Tibial nerve (tissue), 4 donors: ENCODE measurements at regions not wholly inside any gene's neighbourhood (a gene's known extent, or its start where the extent isn't known, plus 50 kb on each side); places are given as distances from the start of the nearest gene placed in this dataset.

Experiments used
- DNase-seq, 2 donors: peaks; one replicate each; pipeline ENCODE4 v3.0.0-alpha.2; 2019; ENCODE audit warnings: low spot score in 2 of 2
- H3K27ac ChIP-seq, 4 donors: fragments of 200-600 bp; sonication (generic) in 3 of 4; one replicate each; pipeline ENCODE4 v1.5.1; 2017 to 2019; ENCODE audit warnings: mild to moderate bottlenecking in 1 of 4
- H3K27me3 ChIP-seq, 2 donors: fragments of 200-600 bp; sonication (generic) in 1 of 2; one replicate each; pipeline versions ENCODE4 v1.5.1 to v1.6.0; 2017 to 2019
- H3K36me3 ChIP-seq, 3 donors: fragments of 200-600 bp; sonication (generic); one replicate each; pipeline ENCODE4 v1.5.1; 2018 to 2019
- H3K4me1 ChIP-seq, 4 donors: fragments of 200-600 bp; sonication (generic) in 3 of 4; one replicate each; pipeline ENCODE4 v1.5.1; 2017 to 2019
- H3K4me3 ChIP-seq, 4 donors: fragments of 200-600 bp; sonication (generic) in 3 of 4; one replicate each; pipeline ENCODE4 v1.5.1; 2017 to 2019; ENCODE audit warnings: mild to moderate bottlenecking in 1 of 4, moderate library complexity in 1 of 4
- H3K9me3 ChIP-seq, 4 donors: fragments of 200-600 bp; sonication (generic) in 3 of 4; one replicate each; pipeline ENCODE4 v1.5.1; 2017 to 2019
- EP300 ChIP-seq, 2 donors: sonication (generic); formaldehyde crosslinking; IDR thresholded peaks; one replicate each; pipeline ENCODE4 v1.6.1; 2017; ENCODE audit warnings: antibody characterized with exemption in 2 of 2, mild to moderate bottlenecking in 1 of 2
- POLR2A ChIP-seq, 2 donors: fragments of 450-650 bp; IDR thresholded peaks; one replicate each; pipeline ENCODE4 v1.6.1; 2017; ENCODE audit warnings: antibody characterized with exemption in 2 of 2, mild to moderate bottlenecking in 2 of 2, moderate library complexity in 2 of 2
- WGBS, 2 donors: methylation state at CpG; one replicate each; pipeline ENCODE4 v1.1.5; 2018; 5-methylcytosine and 5-hydroxymethylcytosine counted together
- TF ChIP-seq, protein P1 (sequence below), 5 experiments: fragments of 200-600 bp in 3 of 5; fragments of 450-650 bp in 2 of 5; sonication (generic) in 3 of 5; IDR thresholded peaks; one replicate each; pipeline ENCODE4 v1.5.1; 2016 to 2019; ENCODE audit warnings: antibody characterized with exemption in 5 of 5, mild to moderate bottlenecking in 3 of 5, moderate library complexity in 2 of 5

DNA sequence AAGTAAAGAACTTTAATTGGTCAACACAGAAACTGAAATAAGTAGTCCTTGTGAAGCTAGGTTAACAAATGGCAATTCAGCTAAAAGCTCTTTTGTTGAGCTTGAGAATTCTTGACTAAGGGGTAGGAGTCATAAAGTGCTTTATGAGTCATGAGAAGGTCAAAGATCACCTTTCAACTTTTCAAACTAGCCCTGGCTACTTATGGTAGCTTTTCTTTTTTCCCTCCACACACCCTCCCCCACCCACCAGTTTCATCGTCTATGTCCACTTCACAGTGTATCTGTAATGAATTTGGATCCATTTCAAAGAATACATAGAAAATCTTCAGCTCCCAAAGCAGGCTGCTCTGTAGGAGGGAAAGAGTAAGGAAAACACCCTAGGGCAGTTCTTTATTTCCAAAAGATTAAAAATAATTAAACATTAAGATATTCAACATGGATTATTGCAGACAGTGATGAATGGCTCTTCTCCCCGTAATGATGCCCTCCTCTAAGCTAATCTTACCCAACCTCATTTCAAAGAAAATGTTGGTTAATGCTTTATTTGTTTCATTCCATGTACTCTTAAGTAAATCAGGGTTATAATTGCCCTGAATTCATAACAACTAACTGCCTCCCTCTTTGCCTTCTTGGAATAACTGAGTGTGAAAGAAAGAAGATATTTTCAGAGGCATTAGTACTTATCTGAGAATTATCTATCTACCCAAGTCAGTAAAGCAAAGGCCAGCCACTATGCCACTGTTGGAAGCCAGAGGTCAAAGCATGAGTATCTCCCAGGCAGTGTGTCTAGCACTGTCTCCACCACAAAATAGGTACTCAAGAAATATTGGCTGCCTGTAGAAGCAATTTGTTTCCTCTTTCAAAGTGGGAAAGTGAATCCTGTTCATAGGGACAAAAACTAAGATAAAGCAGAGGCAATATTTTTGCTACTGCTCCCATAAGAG is 290.6 kb downstream of the PIK3R1 start:
- no peak for DNase-seq
- Histone ChIP-seq H3K4me3 (no peak overlapping the region), H3K36me3 (no peaks in the 10 kb centered on the region), H3K9me3 (no peaks in the 10 kb centered on the region), H3K4me1 (peaks cover 0 to 8% (median 3%) of the 10 kb centered on the region in 4 donors), H3K27ac (no peak overlapping the region), H3K27me3 (no peaks in the 10 kb centered on the region)
- WGBS, 2 donors = 22 to 28% methylated on average over 2 of the region's 2 CpGs
- no peak for TF ChIP-seq POLR2A (IDR thresholded peaks at IDR 0.05)
- TF ChIP-seq EP300 (IDR thresholded peaks at IDR 0.05) = no peak
- TF ChIP-seq, protein P1, sequence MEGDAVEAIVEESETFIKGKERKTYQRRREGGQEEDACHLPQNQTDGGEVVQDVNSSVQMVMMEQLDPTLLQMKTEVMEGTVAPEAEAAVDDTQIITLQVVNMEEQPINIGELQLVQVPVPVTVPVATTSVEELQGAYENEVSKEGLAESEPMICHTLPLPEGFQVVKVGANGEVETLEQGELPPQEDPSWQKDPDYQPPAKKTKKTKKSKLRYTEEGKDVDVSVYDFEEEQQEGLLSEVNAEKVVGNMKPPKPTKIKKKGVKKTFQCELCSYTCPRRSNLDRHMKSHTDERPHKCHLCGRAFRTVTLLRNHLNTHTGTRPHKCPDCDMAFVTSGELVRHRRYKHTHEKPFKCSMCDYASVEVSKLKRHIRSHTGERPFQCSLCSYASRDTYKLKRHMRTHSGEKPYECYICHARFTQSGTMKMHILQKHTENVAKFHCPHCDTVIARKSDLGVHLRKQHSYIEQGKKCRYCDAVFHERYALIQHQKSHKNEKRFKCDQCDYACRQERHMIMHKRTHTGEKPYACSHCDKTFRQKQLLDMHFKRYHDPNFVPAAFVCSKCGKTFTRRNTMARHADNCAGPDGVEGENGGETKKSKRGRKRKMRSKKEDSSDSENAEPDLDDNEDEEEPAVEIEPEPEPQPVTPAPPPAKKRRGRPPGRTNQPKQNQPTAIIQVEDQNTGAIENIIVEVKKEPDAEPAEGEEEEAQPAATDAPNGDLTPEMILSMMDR (IDR thresholded peaks at IDR 0.05) = no peak

DNA sequence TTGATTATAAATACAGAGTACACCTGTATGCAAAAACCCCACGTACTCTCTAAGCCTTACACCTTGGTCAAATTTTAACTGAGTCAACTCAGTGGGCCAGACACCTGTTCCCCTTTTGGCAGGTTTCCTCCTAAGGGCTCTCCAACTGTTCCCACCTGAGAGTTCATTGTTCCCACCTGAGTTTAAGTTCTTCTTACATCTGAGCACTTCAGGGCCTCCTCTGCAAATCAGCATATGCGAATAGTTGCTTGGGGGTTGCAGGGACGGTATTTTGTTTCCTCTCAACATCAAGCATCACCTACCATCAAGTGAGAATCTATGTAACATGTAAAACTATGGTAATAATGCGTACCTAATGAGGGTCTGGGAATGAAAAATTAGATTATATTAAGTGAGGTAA is 300.0 kb downstream of the PIK3R1 start:
- no peak for TF ChIP-seq EP300 (IDR thresholded peaks at IDR 0.05)
- TF ChIP-seq, protein P1 (IDR thresholded peaks at IDR 0.05) = no peak
- no peak for TF ChIP-seq POLR2A (IDR thresholded peaks at IDR 0.05)
- Histone ChIP-seq H3K9me3 (no peaks in the 10 kb centered on the region), H3K4me1 (no peaks in the 10 kb centered on the region), H3K4me3 (no peak overlapping the region), H3K27me3 (no peaks in the 10 kb centered on the region), H3K27ac (no peak overlapping the region), H3K36me3 (no peaks in the 10 kb centered on the region)
- no peak for DNase-seq
- WGBS, 2 donors = 91 to 92% methylated on average over 4 of the region's 4 CpGs

DNA sequence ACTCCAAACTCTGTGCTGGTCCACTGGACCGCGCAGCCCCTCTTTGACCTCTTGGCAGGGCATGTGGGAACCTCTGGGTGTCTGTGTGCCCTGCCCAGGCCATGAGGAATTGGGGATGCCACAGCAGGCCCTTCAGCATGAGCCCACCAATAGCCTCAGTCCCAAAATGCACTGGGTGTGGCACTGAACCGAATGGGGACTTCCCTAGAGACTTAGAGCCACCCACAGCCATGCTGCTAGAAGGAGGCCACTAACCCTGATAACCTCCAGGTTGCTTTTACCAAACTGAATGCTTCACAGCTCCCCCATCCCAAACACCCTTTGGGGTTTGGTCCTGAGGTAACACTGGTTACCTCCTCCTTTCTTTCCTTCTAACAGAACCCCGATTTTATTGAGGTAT is 302.7 kb downstream of the PIK3R1 start:
- H3K27ac ChIP-seq = no peak overlapping the region
- 85 to 86% methylated on average over 3 to 4 of the region's 4 CpGs for WGBS, 2 donors
- no peak for DNase-seq

DNA sequence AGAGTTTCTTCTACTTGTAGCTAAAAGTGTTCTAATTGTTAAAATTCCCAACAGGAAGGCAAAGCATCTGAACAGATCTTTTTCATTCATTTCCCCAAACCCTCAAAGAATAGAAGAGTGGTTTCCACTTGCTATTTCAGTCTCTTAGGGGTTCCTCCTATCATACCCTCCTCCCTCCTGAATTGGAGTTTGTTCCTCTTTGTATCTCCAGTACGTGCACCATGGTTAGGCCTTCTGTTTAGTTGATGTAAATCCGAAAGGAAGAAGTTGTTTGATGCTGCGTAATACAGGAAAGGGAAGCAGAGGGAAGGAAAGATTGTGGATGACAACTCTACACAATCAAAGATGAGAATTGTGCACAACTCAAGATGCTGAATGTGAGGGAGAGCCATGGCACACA is 303.6 kb downstream of the PIK3R1 start:
- no peaks in the 10 kb centered on the region for H3K9me3 ChIP-seq
- no peak overlapping the region for H3K4me3 ChIP-seq
- DNase-seq = no peak
- no peaks in the 10 kb centered on the region for H3K27me3 ChIP-seq
- no peaks in the 10 kb centered on the region for H3K4me1 ChIP-seq
- H3K36me3 ChIP-seq = no peaks in the 10 kb centered on the region
- WGBS, 2 donors = 71 to 77% methylated on average over 3 of the region's 3 CpGs
- no peak overlapping the region for H3K27ac ChIP-seq
- TF ChIP-seq EP300 (IDR thresholded peaks at IDR 0.05) = peak in 1 of 2 donors; percentile 66
- TF ChIP-seq POLR2A (IDR thresholded peaks at IDR 0.05) = no peak

More for the DNA sequence above, 302.7 kb downstream of the PIK3R1 start:
- TF ChIP-seq POLR2A (IDR thresholded peaks at IDR 0.05) (no peak), EP300 (IDR thresholded peaks at IDR 0.05) (no peak)
- TF ChIP-seq, protein P1 (IDR thresholded peaks at IDR 0.05) = no peak
- no peaks in the 10 kb centered on the region for H3K9me3 ChIP-seq
- no peak overlapping the region for H3K4me3 ChIP-seq
- H3K36me3 ChIP-seq = no peaks in the 10 kb centered on the region
- H3K4me1 ChIP-seq = no peaks in the 10 kb centered on the region
- H3K27me3 ChIP-seq = no peaks in the 10 kb centered on the region

DNA sequence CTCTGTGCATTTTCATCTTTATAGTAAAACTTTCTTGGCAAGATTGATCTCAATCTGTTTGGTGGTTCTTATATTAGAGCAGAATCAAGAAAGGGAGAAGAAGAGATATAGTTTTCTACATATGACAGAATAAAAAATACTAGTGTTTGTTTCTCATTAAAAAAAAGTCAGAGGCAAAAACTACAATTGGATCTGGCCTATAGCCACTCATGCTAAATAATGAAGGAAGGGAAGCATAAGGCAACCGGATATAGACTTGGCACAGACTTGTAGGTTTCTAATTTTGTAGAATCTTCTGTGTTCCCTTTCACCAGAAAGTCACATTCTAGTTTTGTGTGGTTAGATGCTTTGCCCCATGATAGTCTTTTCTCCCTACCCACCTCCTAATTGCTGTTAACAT is 306.2 kb downstream of the PIK3R1 start:
- Histone ChIP-seq H3K36me3 (no peaks in the 10 kb centered on the region), H3K4me1 (no peaks in the 10 kb centered on the region), H3K27ac (no peak overlapping the region), H3K9me3 (no peaks in the 10 kb centered on the region), H3K4me3 (no peak overlapping the region), H3K27me3 (no peaks in the 10 kb centered on the region)
- WGBS, 2 donors = 56 to 74% methylated on average over 1 of the region's 1 CpG
- no peak for DNase-seq
- TF ChIP-seq EP300 (IDR thresholded peaks at IDR 0.05) = peak in 1 of 2 donors; percentile 16
- TF ChIP-seq, protein P1 (IDR thresholded peaks at IDR 0.05) = no peak
